ENCODE measurements at regions not wholly inside any gene's neighbourhood (a gene's known extent, or its start where the extent isn't known, plus 50 kb on each side); places are given as distances from the start of the nearest gene placed in this dataset.

DNA sequence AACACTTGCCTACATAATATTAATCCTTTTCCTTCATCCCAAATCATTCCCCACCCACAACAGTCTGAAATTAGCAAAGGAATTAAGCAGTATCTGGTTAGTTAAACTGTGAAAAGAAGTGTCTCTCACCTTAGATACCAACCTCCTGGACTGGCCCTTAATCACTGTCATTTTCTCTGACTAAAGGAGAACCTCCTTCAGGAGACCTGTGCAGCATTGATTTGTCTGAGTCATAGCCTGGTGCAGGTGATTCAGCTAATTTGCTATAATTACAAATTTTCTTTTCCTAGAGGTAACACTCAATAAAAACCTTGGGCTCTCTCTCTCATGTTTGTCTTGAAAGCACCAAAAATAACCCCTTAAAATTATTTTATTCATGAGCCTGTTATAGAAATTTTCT is 279.8 kb upstream of the SEMA6D start:
- no peak for TF ChIP-seq GATA3 (IDR thresholded peaks at IDR 0.05; ENCODE audit: low read depth, low read length)
- no peak for TF ChIP-seq GATA2 (IDR thresholded peaks at IDR 0.05; ENCODE audit: low read depth, low read length)
